AG09319 (cell line): ENCODE measurements at regions not wholly inside any gene's neighbourhood (a gene's known extent, or its start where the extent isn't known, plus 50 kb on each side); places are given as distances from the start of the nearest gene placed in this dataset.

Experiments
- DNase-seq: peaks from one replicate; pipeline ENCODE4 v3.0.0-alpha.2; 2010; ENCODE audit warnings: low read depth; ENCODE audit errors: extremely low read depth
- CTCF ChIP-seq: IDR thresholded peaks from 2 replicates; pipeline ENCODE4 v1.5.1; 2011; ENCODE audit warnings: low read depth, mild to moderate bottlenecking, inconsistent platforms, low read length, moderate library complexity

GRCh38 chr1:234898455-234899033, 230.1 kb downstream of the TOMM20 start:
- TF ChIP-seq CTCF: no peak
- DNase-seq: no peak

- no peak for DNase-seq
- no peak for TF ChIP-seq CTCF
These were observed 230.7 kb downstream of the TOMM20 start for GRCh38 chr1:234897754-234898454.

- TF ChIP-seq CTCF: no peak
These were observed 231.3 kb downstream of the TOMM20 start for GRCh38 chr1:234897390-234897749.

GRCh38 chr1:234896477-234897389, 231.9 kb downstream of the TOMM20 start:
- no peak for DNase-seq
- TF ChIP-seq CTCF: no peak

More at GRCh38 chr1:234897390-234897749, 231.3 kb downstream of the TOMM20 start:
- no peak for DNase-seq

GRCh38 chr1:234893725-234894630, 234.7 kb downstream of the TOMM20 start:
- no peak for DNase-seq
- no peak for TF ChIP-seq CTCF

GRCh38 chr1:234893359-234893724, 235.3 kb downstream of the TOMM20 start:
- no peak for TF ChIP-seq CTCF
- DNase-seq: no peak
